ENCODE measurements at regions not wholly inside any gene's neighbourhood (a gene's known extent, or its start where the extent isn't known, plus 50 kb on each side); places are given as distances from the start of the nearest gene placed in this dataset.
"Not testable (repeated sequence)": the region's sequence is repeated elsewhere in the genome, so short reads cannot be mapped to it uniquely, and the experiment has no call there.

GRCh38 chr2:126051737-126052240 lies 604.2 kb upstream of the GYPC start:
- in situ Hi-C loops (cut with HindIII; ENCODE audit: low sequenced_read_pairs); DNase-seq (ENCODE audit: low spot score): not testable (repeated sequence)

DNA sequence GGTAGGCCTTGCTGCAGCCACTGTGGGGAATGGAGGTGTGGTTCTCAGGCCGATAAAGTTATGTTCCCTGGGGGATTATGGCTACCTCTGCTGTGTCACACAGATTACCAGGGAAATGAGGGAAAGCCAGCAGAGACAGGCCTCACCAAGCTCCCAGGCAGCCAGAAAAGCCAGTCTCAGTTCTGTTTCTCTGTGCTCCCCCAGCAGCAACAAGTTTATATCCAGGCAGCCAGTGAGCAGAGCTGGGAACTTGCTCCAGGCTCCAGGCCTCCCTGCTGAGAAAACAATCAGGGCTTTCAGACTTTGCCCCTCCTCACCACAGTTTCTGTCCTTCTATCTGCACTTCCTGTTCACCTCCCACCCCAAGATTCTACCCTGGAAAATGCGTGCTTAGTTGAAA lies 596.6 kb upstream of the GYPC start:
- DNase-seq (ENCODE audit: low spot score), result no peak
- in situ Hi-C loops (cut with HindIII; ENCODE audit: low sequenced_read_pairs), result no loop called here

DNA sequence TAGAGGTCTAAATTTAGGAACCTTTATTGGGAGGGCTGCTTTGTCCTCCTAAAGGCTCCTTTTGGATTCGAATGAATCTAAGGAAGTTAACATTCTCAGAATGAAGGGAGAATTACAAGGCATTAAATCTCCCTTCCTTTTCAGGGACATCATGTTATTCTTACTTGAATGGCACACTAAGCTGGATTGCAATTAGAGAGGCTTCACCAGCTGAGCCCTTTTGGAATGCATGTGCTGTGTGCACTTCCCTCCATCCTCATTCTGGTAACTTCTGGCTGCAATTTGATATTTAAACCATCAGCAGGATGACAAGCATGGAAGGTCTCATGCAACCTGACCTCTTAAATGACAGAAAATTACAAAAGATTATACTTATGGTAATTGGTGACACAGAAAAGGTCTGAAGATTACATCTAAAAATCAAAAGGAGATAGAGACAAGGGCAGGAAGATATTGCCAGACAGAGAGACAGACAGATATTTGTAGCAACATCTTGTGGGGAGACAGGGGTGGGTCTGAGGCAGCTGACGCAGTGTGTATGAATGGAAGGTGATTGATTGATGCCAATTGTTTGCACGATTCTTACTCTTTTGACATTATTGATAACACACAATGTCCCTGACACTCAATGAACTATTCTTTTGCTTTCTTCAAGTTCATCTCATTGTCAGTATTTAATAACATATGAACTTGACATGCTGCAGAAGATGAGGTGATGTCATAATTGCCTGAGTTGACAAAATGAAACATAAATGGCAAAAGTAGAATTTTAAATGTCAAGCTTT lies 570.8 kb upstream of the GYPC start:
- in situ Hi-C loops (cut with HindIII; ENCODE audit: low sequenced_read_pairs), result no loop called here
- no peak for DNase-seq (ENCODE audit: low spot score)

DNA sequence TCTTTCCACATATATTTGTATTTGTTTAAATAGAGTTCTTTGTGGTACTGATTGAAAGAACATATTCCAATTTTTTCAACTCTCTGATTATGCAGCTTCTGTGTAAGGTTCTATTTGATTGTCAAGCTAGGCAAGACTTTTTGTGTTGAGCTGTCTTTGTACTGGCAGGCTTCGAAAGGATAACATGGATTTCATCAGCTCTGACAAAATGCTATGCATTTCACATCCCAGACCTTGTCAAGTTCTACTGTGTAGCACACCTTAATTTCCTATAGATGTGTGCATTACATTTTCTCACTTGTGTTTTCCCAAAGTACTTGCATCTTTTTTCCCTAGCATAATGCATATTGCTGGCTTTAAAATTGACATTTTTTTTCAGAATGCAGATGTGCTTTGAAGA lies 555.0 kb upstream of the GYPC start:
- no peak for DNase-seq (ENCODE audit: low spot score)
- in situ Hi-C loops (cut with HindIII; ENCODE audit: low sequenced_read_pairs), result no loop called here

DNA sequence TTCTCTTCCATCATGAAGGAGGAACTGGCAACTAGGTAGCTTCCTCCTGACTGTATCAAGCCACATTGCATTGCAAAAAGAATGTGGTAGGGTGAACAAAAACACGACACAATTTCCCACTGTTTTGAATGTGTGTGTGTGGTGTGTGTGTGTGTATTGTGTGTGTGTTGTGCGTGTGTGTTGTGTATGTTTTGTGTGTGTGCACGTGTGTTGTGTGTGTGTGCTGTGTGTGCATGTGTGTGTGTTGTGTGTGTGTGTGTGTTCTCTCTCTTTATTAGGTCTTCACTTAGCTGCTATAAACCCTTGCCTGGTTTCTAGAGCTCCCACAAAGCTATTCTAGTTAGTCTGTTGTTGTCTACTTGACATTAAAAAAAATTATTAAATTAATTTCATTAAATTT lies 550.0 kb upstream of the GYPC start:
- DNase-seq (ENCODE audit: low spot score), result no peak
- in situ Hi-C loops (cut with HindIII; ENCODE audit: low sequenced_read_pairs), result no loop called here

- in situ Hi-C loops (cut with HindIII; ENCODE audit: low sequenced_read_pairs), result no loop called here
- no peak for DNase-seq (ENCODE audit: low spot score)
These were observed 548.1 kb upstream of the GYPC start for GRCh38 chr2:126107883-126108282.

- no peak for DNase-seq (ENCODE audit: low spot score)
- in situ Hi-C loops (cut with HindIII; ENCODE audit: low sequenced_read_pairs), result no loop called here
These were observed 540.0 kb upstream of the GYPC start for GRCh38 chr2:126115975-126116374.

- DNase-seq (ENCODE audit: low spot score), result no peak
- in situ Hi-C loops (cut with HindIII; ENCODE audit: low sequenced_read_pairs), result no loop called here
These were observed 538.1 kb upstream of the GYPC start for GRCh38 chr2:126117886-126118285.

DNA sequence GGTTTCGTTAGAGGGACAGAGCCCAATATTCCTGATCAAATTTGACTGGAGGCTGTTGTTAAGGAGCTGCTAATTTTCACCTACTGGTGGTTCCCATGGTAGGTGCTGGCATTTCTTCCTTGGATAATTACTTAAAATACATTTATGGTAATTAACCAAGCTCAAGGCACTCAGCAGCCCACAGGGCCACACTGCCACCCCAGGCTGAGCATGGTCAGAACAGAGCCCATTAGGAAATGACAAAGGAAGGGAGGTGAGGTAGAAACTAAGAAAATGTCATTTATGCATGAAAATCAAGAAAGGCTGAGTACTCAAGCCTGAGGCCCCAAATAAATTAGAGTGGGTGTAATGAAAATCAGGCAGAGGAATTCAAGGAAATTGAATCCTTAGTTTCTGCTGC lies 510.2 kb upstream of the GYPC start:
- DNase-seq (ENCODE audit: low spot score), result no peak
- in situ Hi-C loops (cut with HindIII; ENCODE audit: low sequenced_read_pairs), result no loop called here

GRCh38 chr2:126154256-126154785 lies 501.6 kb upstream of the GYPC start:
- in situ Hi-C loops (cut with HindIII; ENCODE audit: low sequenced_read_pairs), result no loop called here
- no peak for DNase-seq (ENCODE audit: low spot score)

DNA sequence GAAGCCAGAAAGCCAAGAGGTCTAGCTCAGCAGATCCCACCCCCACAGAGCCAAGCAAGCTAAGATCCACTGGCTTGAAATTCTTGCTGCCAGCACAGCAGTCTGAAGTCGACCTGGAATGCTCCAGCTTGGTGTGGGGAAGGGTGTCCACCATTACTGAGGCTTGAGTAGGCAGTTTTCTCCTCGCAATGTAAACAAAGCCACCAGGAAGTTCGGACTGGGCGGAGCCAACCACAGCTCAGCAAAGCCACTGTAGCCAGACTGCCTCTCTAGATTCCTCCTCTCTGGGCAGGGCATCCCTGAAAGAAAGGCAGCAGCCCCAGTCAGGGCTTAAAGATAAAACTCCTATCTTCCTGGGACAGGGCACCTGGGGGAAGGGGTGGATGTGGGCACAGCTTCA lies 495.0 kb upstream of the GYPC start:
- DNase-seq (ENCODE audit: low spot score); in situ Hi-C loops (cut with HindIII; ENCODE audit: low sequenced_read_pairs): not testable (repeated sequence)

DNA sequence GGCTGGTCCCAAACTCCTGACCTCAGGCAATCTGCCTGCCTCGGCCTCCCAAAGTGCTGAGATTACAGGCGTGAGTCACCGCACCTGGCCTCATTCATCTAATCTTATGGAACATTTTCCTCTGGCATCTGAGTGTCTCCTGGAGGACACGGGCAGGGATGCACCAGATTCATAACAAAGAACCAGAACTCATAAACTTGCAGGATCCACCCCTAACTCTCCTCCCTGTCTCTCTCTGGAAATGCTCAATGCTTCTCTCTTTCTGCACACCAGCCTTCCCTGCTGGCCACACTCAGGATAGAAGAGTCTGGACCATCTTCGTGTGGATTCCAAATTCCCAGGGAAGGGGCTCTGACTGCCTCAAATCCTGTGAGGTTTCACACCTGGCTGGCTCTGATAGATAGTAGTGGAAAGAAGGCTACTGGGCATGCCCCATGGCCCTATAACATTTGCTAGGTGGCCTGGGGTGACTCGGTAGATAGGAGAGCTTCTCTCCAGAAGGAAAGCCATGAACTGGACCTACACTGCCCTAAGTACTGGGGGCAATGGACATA lies 483.2 kb upstream of the GYPC start:
- DNase-seq (ENCODE audit: low spot score), result no peak
- in situ Hi-C loops (cut with HindIII; ENCODE audit: low sequenced_read_pairs), result no loop called here

DNA sequence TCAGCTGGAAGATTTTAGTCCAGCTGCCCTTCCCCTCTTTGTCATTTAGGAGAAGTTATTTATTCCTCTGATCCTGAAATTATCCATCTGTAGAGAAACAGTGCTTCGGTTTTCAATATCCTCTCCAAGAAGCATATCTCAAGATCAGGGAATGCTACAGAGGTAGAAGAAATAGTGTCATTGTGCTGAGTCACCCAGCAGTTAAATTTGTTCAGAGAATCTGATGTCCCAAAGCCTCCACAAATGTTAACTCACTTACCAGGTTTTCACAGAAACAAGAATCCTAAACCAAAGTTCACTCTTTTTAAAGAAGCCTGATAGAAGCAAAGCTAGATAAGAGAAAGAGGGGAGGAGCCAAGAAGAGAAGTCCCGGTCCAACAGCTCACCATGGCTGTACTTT lies 480.7 kb upstream of the GYPC start:
- in situ Hi-C loops (cut with HindIII; ENCODE audit: low sequenced_read_pairs), result no loop called here
- no peak for DNase-seq (ENCODE audit: low spot score)

DNA sequence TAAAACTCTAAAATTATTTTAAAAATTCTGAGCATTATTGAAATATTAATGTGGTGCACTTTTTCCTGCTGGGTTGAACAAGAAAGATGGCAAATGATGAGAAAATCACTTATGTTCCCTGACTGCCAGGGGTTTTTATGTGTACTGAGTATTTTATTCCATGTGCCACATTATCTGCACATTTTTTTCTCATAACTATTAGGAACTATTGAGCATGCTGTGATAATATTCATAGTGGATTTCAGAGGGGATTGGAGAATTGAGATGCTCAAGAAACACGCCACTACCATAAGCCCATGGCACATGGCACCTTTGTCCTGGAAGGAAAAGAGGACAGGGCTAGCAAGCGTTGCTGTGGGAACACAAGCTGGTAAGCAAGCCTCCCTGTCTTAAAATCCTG lies 478.5 kb upstream of the GYPC start:
- DNase-seq (ENCODE audit: low spot score), result no peak
- in situ Hi-C loops (cut with HindIII; ENCODE audit: low sequenced_read_pairs), result no loop called here

DNA sequence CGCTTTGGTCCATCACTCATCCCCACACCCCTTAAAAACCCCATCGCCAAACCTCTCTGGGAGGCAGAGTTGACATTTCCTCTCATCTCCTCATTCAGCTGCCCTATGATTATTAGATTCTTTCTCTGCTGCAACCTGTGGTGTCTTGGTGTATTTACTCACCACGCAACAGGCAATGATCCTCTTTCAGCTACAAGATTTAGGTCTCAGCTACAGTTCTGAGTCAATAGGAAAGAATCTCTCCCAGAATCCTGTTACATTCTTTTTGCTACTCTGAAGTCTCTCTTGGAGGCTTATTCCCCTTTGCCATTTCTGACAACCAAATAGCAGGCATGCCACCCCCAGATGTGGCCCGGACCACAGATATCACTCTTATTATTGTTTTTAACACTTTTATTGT lies 468.3 kb upstream of the GYPC start:
- DNase-seq (ENCODE audit: low spot score), result no peak
- in situ Hi-C loops (cut with HindIII; ENCODE audit: low sequenced_read_pairs), result no loop called here

DNA sequence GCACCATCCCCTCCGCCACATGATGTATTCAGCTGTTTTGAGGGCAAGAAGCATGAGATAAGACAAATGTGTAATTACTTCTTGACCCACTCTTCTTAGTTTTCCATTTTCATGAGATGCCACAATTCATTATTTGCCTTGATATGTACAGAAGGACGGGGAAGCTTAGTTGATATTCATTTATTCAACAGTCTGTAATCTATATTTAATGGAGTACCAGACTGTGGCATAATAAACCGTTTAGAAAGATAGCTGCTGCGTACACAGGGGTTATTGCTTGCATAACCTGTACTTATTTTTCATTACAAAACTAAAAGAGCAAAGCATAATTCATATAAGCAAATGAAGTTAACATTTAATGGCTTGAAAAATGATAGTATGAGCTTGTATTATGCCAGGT lies 466.4 kb upstream of the GYPC start:
- no peak for DNase-seq (ENCODE audit: low spot score)
- in situ Hi-C loops (cut with HindIII; ENCODE audit: low sequenced_read_pairs), result no loop called here

GRCh38 chr2:126200538-126200937 lies 455.4 kb upstream of the GYPC start:
- in situ Hi-C loops (cut with HindIII; ENCODE audit: low sequenced_read_pairs), result no loop called here
- DNase-seq (ENCODE audit: low spot score), result no peak

GRCh38 chr2:126208266-126208665 lies 447.7 kb upstream of the GYPC start:
- DNase-seq (ENCODE audit: low spot score), result no peak
- in situ Hi-C loops (cut with HindIII; ENCODE audit: low sequenced_read_pairs), result no loop called here

DNA sequence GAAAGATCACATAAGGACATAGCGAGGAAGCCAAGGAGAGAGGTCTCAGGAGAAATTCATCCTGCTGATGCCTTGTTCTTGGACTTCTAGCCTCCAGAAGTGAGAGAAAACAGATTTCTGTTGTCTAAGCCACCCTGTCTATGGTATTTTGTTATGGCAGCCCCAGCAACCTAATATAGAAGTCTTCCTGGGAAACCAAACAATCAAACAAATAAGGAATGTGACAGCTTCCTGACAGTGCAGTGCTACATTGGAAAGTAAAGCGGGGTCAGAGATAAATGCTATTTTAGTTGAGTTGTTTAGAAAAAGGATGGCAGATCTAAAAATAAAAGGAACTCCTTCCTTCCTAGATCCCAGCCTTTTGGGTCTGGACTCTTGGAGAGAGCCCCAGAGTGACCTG lies 443.2 kb upstream of the GYPC start:
- in situ Hi-C loops (cut with HindIII; ENCODE audit: low sequenced_read_pairs), result no loop called here

DNA sequence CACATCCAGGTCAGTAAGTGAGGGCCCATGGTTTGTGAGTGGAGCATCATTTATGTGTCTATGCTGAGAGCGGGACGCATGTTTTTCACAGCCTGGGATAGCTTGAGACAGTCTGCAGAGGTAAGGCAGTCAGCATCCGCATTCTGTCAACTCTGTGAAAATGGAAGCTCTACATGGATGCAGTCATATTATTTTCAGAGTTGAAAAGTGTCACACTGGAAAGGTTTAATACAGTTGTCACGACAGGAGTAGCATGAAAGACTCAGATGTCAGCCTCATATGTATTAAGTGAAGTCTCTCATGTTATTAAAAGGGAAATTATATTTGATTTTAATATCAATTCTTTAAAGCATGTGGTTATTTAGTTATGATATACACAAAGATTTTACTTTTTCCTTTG lies 436.9 kb upstream of the GYPC start:
- no peak for DNase-seq (ENCODE audit: low spot score)
- in situ Hi-C loops (cut with HindIII; ENCODE audit: low sequenced_read_pairs), result no loop called here

More for the DNA sequence above, 443.2 kb upstream of the GYPC start:
- DNase-seq (ENCODE audit: low spot score), result no peak

- DNase-seq (ENCODE audit: low spot score), result no peak
- in situ Hi-C loops (cut with HindIII; ENCODE audit: low sequenced_read_pairs), result no loop called here
These were observed 435.6 kb upstream of the GYPC start for GRCh38 chr2:126220331-126220730.

Measured in G401 (cell line).